Ishikawa (cell line): ENCODE measurements at regions not wholly inside any gene's neighbourhood (a gene's known extent, or its start where the extent isn't known, plus 50 kb on each side); places are given as distances from the start of the nearest gene placed in this dataset.

ENCODE experiments used
- CEBPB ChIP-seq: IDR thresholded peaks from 2 replicates; pipeline ENCODE4 v1.6.1; 2012
- CREB1 ChIP-seq: IDR thresholded peaks from 2 replicates; pipeline ENCODE4 v1.6.1; 2012; ENCODE audit warnings: low read depth
- EGR1 ChIP-seq: IDR thresholded peaks from 2 replicates; pipeline ENCODE4 v1.6.1; 2012
- EP300 ChIP-seq: IDR thresholded peaks from 2 replicates; pipeline ENCODE4 v1.6.1; 2012; ENCODE audit warnings: borderline replicate concordance
- FOXM1 ChIP-seq: IDR thresholded peaks from 2 replicates; pipeline ENCODE4 v1.6.1; 2012; ENCODE audit warnings: low read depth, borderline replicate concordance
- NFIC ChIP-seq: IDR thresholded peaks from 2 replicates; pipeline ENCODE4 v1.6.1; 2012
- RAD21 ChIP-seq: IDR thresholded peaks from 2 replicates; pipeline ENCODE4 v1.6.1; 2012; ENCODE audit warnings: low read depth
- TAF1 ChIP-seq: IDR thresholded peaks from 2 replicates; pipeline ENCODE4 v1.6.1; 2012; ENCODE audit warnings: low read depth, mild to moderate bottlenecking
- TCF12 ChIP-seq: IDR thresholded peaks from 2 replicates; pipeline ENCODE4 v1.6.1; 2012; ENCODE audit warnings: low read depth
- TEAD4 ChIP-seq: IDR thresholded peaks from 2 replicates; pipeline ENCODE4 v1.6.1; 2012
- YY1 ChIP-seq: IDR thresholded peaks from 2 replicates; pipeline ENCODE4 v1.6.1; 2012; ENCODE audit warnings: low read depth
- ZBTB7A ChIP-seq: IDR thresholded peaks from 2 replicates; pipeline ENCODE4 v1.6.1; 2012; ENCODE audit warnings: low read depth
- TF ChIP-seq, protein P1 (sequence below): IDR thresholded peaks from 2 replicates; pipeline ENCODE4 v1.6.1; 2012; ENCODE audit warnings: low read depth, mild to moderate bottlenecking
- TF ChIP-seq, protein P2 (sequence below): IDR thresholded peaks from 2 replicates; pipeline ENCODE4 v1.6.1; 2012
- TF ChIP-seq, protein P3 (sequence below): IDR thresholded peaks from 2 replicates; pipeline ENCODE4 v1.6.1; 2012

DNA sequence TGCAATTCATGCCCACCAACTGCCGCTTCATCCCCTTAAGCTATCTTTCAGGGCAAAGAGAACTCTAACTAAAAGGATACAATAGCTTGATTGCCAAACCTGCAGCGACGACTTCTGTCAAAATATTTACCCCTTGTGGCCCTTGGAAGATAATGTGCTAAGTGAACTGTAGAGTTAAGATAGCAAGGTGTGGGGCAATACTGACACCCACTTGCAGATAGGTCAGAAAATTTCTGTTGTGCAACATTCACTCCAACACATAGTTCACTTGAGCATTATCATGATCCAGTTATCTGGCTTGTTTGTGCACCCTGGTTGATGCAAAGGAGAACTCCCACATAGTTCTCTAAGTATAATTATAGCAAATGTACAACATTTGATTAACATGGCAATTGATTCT, 55.6 kb downstream of the RHOXF2B start:
- no peak for TF ChIP-seq TEAD4
- TF ChIP-seq ZBTB7A = no peak
- TF ChIP-seq YY1 = no peak
- TF ChIP-seq NFIC = no peak
- TF ChIP-seq, protein P1, sequence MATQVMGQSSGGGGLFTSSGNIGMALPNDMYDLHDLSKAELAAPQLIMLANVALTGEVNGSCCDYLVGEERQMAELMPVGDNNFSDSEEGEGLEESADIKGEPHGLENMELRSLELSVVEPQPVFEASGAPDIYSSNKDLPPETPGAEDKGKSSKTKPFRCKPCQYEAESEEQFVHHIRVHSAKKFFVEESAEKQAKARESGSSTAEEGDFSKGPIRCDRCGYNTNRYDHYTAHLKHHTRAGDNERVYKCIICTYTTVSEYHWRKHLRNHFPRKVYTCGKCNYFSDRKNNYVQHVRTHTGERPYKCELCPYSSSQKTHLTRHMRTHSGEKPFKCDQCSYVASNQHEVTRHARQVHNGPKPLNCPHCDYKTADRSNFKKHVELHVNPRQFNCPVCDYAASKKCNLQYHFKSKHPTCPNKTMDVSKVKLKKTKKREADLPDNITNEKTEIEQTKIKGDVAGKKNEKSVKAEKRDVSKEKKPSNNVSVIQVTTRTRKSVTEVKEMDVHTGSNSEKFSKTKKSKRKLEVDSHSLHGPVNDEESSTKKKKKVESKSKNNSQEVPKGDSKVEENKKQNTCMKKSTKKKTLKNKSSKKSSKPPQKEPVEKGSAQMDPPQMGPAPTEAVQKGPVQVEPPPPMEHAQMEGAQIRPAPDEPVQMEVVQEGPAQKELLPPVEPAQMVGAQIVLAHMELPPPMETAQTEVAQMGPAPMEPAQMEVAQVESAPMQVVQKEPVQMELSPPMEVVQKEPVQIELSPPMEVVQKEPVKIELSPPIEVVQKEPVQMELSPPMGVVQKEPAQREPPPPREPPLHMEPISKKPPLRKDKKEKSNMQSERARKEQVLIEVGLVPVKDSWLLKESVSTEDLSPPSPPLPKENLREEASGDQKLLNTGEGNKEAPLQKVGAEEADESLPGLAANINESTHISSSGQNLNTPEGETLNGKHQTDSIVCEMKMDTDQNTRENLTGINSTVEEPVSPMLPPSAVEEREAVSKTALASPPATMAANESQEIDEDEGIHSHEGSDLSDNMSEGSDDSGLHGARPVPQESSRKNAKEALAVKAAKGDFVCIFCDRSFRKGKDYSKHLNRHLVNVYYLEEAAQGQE = no peak
- TF ChIP-seq, protein P2, sequence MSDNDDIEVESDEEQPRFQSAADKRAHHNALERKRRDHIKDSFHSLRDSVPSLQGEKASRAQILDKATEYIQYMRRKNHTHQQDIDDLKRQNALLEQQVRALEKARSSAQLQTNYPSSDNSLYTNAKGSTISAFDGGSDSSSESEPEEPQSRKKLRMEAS = no peak
- no peak for TF ChIP-seq FOXM1

DNA sequence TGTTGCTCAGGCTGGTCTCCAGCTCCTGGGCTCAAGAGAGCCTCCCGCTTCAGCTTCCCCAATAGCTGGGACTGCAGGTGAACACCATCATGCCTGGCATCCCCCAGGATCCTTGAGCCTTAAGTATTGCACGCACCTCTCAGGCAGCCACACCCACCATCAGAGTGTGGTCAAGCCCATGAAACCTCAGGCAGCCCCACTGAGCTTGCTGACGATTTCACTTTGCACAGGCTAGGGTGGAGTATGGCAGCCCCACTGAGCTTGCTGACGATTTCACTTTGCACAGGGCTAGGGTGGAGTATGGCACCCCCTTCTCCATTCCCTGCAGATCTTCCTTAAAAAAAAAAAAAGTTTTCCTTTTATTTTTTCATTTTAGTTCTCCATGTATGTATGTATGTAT, 57.2 kb downstream of the RHOXF2B start:
- TF ChIP-seq FOXM1 = no peak
- TF ChIP-seq YY1 = no peak
- no peak for TF ChIP-seq CEBPB
- TF ChIP-seq RAD21 = no peak
- TF ChIP-seq, protein P1 = no peak
- no peak for TF ChIP-seq TCF12
- TF ChIP-seq TAF1 = no peak
- no peak for TF ChIP-seq ZBTB7A
- TF ChIP-seq, protein P3, sequence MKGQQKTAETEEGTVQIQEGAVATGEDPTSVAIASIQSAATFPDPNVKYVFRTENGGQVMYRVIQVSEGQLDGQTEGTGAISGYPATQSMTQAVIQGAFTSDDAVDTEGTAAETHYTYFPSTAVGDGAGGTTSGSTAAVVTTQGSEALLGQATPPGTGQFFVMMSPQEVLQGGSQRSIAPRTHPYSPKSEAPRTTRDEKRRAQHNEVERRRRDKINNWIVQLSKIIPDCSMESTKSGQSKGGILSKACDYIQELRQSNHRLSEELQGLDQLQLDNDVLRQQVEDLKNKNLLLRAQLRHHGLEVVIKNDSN = no peak
- TF ChIP-seq, protein P2 = no peak
- TF ChIP-seq CREB1 = no peak
- TF ChIP-seq EGR1 = no peak
- no peak for TF ChIP-seq EP300

DNA sequence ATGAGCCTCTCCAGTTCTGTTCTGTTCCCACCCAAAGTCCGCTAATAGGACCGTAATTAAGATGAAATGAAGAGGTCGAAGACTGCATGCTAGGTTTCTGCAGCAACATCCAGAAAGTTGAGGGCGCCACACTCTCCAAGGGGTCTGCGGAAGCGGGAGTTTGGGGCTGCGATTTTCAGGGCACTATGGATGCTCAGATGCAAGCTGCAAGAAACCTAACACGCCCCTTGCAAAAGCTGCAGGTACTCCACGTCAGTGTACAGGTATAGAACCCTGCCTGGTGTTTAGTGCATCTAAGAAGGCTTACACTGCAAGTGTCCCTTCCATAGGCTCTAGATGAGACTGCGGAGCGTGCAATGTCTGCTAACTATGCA, 61.4 kb downstream of the RHOXF2B start:
- TF ChIP-seq RAD21 (no peak), TEAD4 (no peak), TCF12 (no peak), ZBTB7A (no peak), NFIC (no peak), TAF1 (no peak)
- TF ChIP-seq, protein P1 = no peak
- TF ChIP-seq, protein P3 = no peak
- TF ChIP-seq, protein P2 = no peak

DNA sequence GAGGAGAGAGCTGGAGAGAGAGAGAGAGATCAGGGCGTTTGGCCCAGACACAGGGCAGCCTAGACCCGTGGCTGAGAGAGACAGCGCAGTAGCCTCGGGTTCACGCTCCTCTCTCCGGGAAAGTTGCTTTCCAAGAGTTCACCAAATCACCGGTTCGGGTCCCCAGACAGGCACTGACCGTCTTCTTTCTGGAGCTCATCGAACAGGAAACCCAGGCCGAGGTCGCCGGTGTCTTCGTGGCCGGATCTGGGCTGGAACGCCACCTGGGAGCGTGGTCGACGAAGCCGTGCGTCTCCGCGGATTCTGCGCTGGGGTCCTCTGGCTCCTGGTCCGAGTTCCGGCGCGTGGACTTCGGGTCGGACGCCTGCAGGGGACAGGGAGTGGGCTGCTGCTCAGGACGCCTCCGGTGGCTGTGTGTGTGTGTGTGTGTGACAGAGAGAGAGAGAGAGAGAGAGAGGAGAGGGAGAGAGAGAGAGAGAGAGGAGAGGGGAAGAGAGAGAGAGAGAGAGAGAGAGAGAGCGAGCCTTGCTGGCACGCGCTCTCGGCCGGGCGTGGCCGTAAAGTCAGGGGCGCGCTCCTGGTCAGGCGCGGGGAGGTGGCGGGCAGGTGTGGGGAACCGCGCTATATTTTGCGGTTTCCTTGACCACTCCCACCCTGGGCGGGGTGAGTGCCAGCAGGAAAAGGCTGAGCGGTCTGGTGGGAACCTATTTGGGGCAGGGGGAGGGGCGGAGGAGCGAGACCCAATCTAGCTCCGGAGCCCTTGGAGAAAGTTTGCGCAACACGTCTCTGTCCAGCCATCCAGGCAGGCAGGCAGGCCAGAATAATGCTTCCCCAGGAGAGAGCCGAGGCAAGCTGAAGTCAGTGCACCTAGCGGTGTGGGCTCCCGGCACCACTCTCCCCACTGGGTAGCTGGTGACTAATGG, 62.1 kb downstream of the RHOXF2B start:
- TF ChIP-seq RAD21 (no peak), NFIC (peak; percentile 45; the same call in 1 of the 2 replicates), ZBTB7A (no peak), CEBPB (peak; percentile 86), CREB1 (no peak), YY1 (no peak)
- TF ChIP-seq, protein P1 = peak; percentile 49; the same call in 1 of the 2 replicates
- TF ChIP-seq, protein P2 = no peak
